ENCODE measurements at regions not wholly inside any gene's neighbourhood (a gene's known extent, or its start where the extent isn't known, plus 50 kb on each side); places are given as distances from the start of the nearest gene placed in this dataset.
"Not testable (repeated sequence)": the region's sequence is repeated elsewhere in the genome, so short reads cannot be mapped to it uniquely, and the experiment has no call there.

DNA sequence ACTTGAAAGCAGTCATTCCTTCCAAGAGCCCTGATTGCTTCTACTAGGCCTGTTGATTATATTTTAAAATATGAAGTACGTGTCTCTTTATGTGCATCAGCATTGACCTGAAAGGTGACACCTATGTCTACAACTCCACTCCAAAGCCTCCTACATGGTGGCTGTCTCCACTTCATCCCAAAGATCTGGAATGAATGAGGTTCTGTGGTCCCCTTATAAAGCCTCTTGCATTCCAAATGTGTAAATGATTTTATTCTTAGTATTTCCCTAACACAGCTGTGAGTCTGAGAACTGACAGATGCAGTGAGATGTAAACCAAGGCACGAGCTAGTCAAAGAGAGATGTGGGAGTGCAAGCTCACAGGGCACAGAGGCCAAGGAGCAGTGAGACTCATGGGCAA is 176.0 kb upstream of the SVIL start:
- 90 to 98% methylated on average over 2 of the region's 2 CpGs for WGBS, 2 donors
- no peak overlapping the region for H3K4me3 ChIP-seq (ENCODE audit: low read depth, poor library complexity, severe bottlenecking)
- no peak for DNase-seq (ENCODE audit: low spot score in 2 of 2)
- TF ChIP-seq, protein P1, sequence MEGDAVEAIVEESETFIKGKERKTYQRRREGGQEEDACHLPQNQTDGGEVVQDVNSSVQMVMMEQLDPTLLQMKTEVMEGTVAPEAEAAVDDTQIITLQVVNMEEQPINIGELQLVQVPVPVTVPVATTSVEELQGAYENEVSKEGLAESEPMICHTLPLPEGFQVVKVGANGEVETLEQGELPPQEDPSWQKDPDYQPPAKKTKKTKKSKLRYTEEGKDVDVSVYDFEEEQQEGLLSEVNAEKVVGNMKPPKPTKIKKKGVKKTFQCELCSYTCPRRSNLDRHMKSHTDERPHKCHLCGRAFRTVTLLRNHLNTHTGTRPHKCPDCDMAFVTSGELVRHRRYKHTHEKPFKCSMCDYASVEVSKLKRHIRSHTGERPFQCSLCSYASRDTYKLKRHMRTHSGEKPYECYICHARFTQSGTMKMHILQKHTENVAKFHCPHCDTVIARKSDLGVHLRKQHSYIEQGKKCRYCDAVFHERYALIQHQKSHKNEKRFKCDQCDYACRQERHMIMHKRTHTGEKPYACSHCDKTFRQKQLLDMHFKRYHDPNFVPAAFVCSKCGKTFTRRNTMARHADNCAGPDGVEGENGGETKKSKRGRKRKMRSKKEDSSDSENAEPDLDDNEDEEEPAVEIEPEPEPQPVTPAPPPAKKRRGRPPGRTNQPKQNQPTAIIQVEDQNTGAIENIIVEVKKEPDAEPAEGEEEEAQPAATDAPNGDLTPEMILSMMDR (IDR thresholded peaks at IDR 0.05) = no peak
- no peak for TF ChIP-seq POLR2A (IDR thresholded peaks at IDR 0.05)
- intact Hi-C loops (cut with DNase I; ENCODE audit: low total_unique reads) = no loop called here

DNA sequence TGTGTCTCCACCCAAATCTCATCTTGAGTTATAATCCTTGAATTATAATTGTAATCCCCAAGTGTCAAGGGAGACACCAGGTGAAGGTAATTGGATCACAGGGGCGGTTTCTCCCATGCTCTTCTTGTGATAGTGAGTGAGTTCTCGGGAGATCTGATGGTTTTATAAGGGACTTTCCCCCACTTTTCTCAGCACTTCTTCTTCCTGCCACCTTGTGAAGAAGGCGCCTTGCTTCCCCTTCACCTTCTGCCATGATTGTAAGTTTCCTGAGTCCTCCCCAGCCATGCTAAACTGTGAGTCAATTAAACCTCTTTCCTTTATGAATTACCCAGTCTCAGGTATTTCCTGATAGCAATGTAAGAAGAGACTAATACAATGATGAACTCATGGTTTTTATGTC is 175.5 kb upstream of the SVIL start:
- H3K4me3 ChIP-seq (ENCODE audit: low read depth, poor library complexity, severe bottlenecking); DNase-seq (ENCODE audit: low spot score in 2 of 2); intact Hi-C loops (cut with DNase I; ENCODE audit: low total_unique reads): not testable (repeated sequence)
- WGBS, 2 donors = 82 to 96% methylated on average over 3 of the region's 3 CpGs

DNA sequence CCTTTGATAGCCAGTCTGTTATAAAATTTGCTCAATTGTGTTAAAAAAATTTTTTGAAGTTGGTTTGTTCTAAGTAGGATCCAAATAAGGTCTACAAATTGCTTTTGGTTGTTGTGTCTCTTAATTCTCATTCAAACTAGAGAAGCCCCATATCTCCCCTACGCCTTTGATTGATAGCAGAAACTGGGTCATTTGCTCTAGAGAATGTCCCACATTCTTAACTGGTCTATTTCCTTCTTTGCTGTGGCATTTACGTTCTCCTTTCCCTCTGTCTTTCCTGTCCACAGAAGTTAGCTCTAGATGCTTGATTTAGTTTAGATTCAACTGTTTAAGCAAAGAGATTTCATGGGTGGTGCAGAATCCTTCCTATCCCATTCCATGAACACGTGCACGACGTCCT is 174.6 kb upstream of the SVIL start:
- no peak for TF ChIP-seq POLR2A (IDR thresholded peaks at IDR 0.05)
- TF ChIP-seq, protein P1 (IDR thresholded peaks at IDR 0.05) = no peak
- intact Hi-C loops (cut with DNase I; ENCODE audit: low total_unique reads) = no loop called here
- WGBS, 2 donors = 93 to 94% methylated on average over 5 of the region's 5 CpGs
- H3K4me3 ChIP-seq (ENCODE audit: low read depth, poor library complexity, severe bottlenecking) = no peak overlapping the region
- no peak for DNase-seq (ENCODE audit: low spot score in 2 of 2)

DNA sequence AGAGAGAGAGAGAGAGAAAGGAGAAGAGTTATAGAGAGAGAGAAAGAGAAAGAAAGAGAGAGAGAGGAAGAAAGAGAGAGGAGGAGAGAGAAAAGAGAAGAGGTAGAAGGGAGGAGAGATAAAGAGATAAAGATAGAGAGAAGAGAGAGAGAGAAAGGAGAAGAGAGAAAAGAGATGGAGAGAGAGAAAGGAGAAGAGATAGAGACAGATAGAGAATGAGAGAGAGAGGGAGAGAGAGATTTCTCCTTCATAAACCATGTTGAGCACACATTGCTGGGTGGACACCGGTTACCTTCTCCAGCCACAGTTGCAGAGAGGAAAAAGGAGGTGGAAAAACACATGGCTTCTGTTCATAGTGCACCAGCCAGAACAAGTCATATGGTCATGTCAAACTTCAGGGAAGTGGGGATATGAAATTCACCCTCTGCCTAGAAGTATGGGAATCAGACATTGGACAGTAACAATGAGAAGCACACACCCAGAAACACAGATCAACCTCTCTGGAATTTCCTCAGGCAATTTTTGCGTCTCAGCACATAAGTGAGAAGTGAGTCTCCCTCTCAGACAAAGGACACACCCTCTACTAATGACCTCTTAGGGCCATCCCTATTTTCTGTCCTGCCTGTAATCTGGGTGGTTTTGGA is 172.5 kb upstream of the SVIL start:
- no peak overlapping the region for H3K4me3 ChIP-seq (ENCODE audit: low read depth, poor library complexity, severe bottlenecking)
- intact Hi-C loops (cut with DNase I; ENCODE audit: low total_unique reads) = no loop called here
- 25 to 27% methylated on average over 2 of the region's 2 CpGs for WGBS, 2 donors
- TF ChIP-seq, protein P1 (IDR thresholded peaks at IDR 0.05) = no peak
- TF ChIP-seq POLR2A (IDR thresholded peaks at IDR 0.05) = no peak
- no peak for DNase-seq (ENCODE audit: low spot score in 2 of 2)

DNA sequence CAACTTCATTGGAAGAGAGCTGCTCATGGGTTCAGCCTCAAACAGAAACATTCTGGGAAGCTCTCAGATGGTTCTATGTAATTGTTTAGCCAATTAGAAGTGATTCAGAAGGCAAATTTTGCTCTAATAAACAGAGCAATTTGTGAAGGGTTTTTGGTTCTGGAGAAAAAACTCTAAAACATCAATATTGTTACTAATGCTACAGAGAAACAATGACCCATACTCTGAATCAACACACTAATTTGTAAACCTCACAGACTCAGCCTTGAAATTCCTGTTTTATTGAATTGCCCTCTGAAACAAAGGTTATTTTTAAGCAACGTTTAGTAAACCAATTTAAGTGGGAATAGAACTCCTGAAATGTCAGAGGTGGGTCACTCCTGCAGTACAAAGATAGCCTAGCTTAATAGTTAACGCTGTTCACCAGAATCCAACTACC is 171.6 kb upstream of the SVIL start:
- intact Hi-C loops (cut with DNase I; ENCODE audit: low total_unique reads) = no loop called here
- 68 to 74% methylated on average over 2 of the region's 2 CpGs for WGBS, 2 donors
- TF ChIP-seq POLR2A (IDR thresholded peaks at IDR 0.05) = no peak
- TF ChIP-seq, protein P1 (IDR thresholded peaks at IDR 0.05) = no peak
- no peak overlapping the region for H3K4me3 ChIP-seq (ENCODE audit: low read depth, poor library complexity, severe bottlenecking)
- DNase-seq (ENCODE audit: low spot score in 2 of 2) = no peak

DNA sequence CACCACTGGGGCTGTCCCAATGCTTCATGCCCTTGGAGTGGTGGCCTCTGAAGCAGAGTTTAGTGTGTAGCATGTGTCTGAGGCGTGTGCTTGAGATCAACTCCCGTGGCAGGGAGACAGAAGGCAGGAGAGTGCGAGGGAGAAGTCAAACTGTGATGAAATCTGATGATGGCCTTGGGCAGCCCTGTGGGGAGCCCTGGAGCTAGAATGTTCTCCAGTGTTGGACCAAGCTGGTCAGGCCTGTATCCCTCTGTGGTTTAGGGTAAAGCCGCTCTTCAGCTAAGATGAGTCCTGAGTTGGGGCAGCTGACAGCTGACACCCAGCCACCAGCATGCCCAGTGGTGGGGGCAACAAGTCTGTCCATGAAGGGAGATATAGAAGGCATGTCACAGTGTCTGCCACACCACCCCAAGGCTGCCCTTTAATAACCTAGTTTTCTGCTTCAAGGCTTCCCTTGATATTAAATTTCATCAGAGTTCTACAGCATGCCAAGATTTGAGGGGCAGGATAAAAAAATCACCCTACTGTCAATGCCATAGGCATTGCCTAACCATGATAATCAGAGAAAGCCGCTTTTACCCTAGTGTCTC is 170.5 kb upstream of the SVIL start:
- TF ChIP-seq, protein P1 (IDR thresholded peaks at IDR 0.05) = no peak
- no peak for TF ChIP-seq POLR2A (IDR thresholded peaks at IDR 0.05)
- no peak overlapping the region for H3K4me3 ChIP-seq (ENCODE audit: low read depth, poor library complexity, severe bottlenecking)
- intact Hi-C loops (cut with DNase I; ENCODE audit: low total_unique reads) = no loop called here
- DNase-seq (ENCODE audit: low spot score in 2 of 2) = no peak
- 85% methylated on average over 5 of the region's 5 CpGs for WGBS, 2 donors

Measured in lower leg skin (tissue), 4 donors.